IMR-90 (cell line): ENCODE measurements at regions not wholly inside any gene's neighbourhood (a gene's known extent, or its start where the extent isn't known, plus 50 kb on each side); places are given as distances from the start of the nearest gene placed in this dataset.

Experiments
- ATAC-seq: fragments of 200-7000 bp; cut with Tn5 transposase; 2 replicates; pipeline ENCODE4 v1.9.1; 2020; ENCODE audit warnings: low read depth, mild to moderate bottlenecking, moderate library complexity
- BruUV-seq: library from RNA; stranded (reverse); fragments of 400-500 nt; replicated peaks from 2 replicates; lab custom pipeline; 2021; lab: Mats Ljungman, UMichigan
- CTCF ChIA-PET: fragments of 300-600 bp; formaldehyde crosslinking; extraction: SDS; loops from one replicate; lab custom pipeline; 2021; ENCODE audit warnings: antibody characterized with exemption; lab: Yijun Ruan, JAX
- POLR2A ChIA-PET: fragments of 300-600 bp; sonication (Branson Sonifier 250); formaldehyde crosslinking; loops from one replicate; lab custom pipeline; 2022; ENCODE audit warnings: antibody characterized with exemption; ENCODE audit not compliant: unreplicated experiment; lab: Charles Lee
- DNase-seq: peaks from one replicate; pipeline ENCODE4 v3.0.0; 2013
- H2AFZ ChIP-seq: replicated peaks from 2 replicates; pipeline ENCODE3; 2013; ENCODE audit warnings: low read length, mild to moderate bottlenecking; ENCODE audit not compliant: poor library complexity
- H2AK5ac ChIP-seq: 2 replicates; pipeline ENCODE4 v1.6.1; 2013; ENCODE audit warnings: low read depth, low read length, inconsistent platforms
- H2AK9ac ChIP-seq: replicated peaks from 2 replicates; pipeline ENCODE3; 2013; ENCODE audit warnings: mild to moderate bottlenecking, low read depth, low read length, moderate library complexity; ENCODE audit not compliant: poor library complexity
- H2BK120ac ChIP-seq: 2 replicates; pipeline ENCODE4 v1.6.1; 2013; ENCODE audit warnings: low read depth, low read length, inconsistent platforms
- H2BK15ac ChIP-seq: 3 replicates; pipeline ENCODE4 v1.6.1; 2013; ENCODE audit warnings: low read depth, low read length, inconsistent platforms
- H2BK20ac ChIP-seq: 2 replicates; pipeline ENCODE4 v1.6.1; 2013; ENCODE audit warnings: low read depth, mild to moderate bottlenecking, inconsistent platforms, low read length, moderate library complexity
- H2BK5ac ChIP-seq: 2 replicates; pipeline ENCODE4 v1.6.1; 2013; ENCODE audit warnings: mild to moderate bottlenecking, low read depth, low read length, inconsistent platforms; ENCODE audit not compliant: poor library complexity, severe bottlenecking
- H3K14ac ChIP-seq: replicated peaks from 2 replicates; pipeline ENCODE4 v1.6.1; 2013; ENCODE audit warnings: low read depth, low read length, inconsistent platforms
- H3K18ac ChIP-seq: 2 replicates; pipeline ENCODE4 v1.6.1; 2013; ENCODE audit warnings: low read depth, low read length, control low read depth
- H3K23ac ChIP-seq: 2 replicates; pipeline ENCODE4 v1.6.1; 2013; ENCODE audit warnings: low read depth, low read length, inconsistent platforms
- H3K27ac ChIP-seq: 2 replicates; pipeline ENCODE4 v1.5.1; 2013; ENCODE audit warnings: mild to moderate bottlenecking, control low read depth, low read length; ENCODE audit not compliant: insufficient read depth
- H3K27me3 ChIP-seq: 2 replicates; pipeline ENCODE4 v1.6.1; 2013; ENCODE audit warnings: low read length; ENCODE audit not compliant: control insufficient read depth, insufficient read depth
- H3K36me3 ChIP-seq: 2 replicates; pipeline ENCODE4 v1.6.1; 2013; ENCODE audit warnings: low read length, mixed read lengths; ENCODE audit not compliant: control insufficient read depth, insufficient read depth
- H3K4ac ChIP-seq: 2 replicates; pipeline ENCODE4 v1.6.1; 2013; ENCODE audit warnings: low read depth, low read length, inconsistent platforms
- H3K4me1 ChIP-seq: 2 replicates; pipeline ENCODE4 v1.6.1; 2013; ENCODE audit warnings: low read length, mixed read lengths; ENCODE audit not compliant: control insufficient read depth, insufficient read depth
- H3K4me2 ChIP-seq: 2 replicates; pipeline ENCODE4 v1.6.1; 2013; ENCODE audit warnings: low read depth, mild to moderate bottlenecking, control low read depth, low read length, moderate library complexity
- H3K4me3 ChIP-seq: 2 replicates; pipeline ENCODE4 v1.5.1; 2013; ENCODE audit warnings: low read depth, mild to moderate bottlenecking, control low read depth, low read length, moderate library complexity; ENCODE audit not compliant: insufficient read depth
- H3K56ac ChIP-seq: 2 replicates; pipeline ENCODE4 v1.6.1; 2013; ENCODE audit warnings: low read length, inconsistent platforms; ENCODE audit not compliant: insufficient read depth; ENCODE audit errors: extremely low read depth
- H3K79me1 ChIP-seq, 2 experiments: 2 replicates each; pipeline ENCODE4 v1.6.1; 2013; ENCODE audit warnings: low read length in 2 of 2, inconsistent platforms in 1 of 2, low read depth in 1 of 2
- H3K9ac ChIP-seq: 2 replicates; pipeline ENCODE4 v1.6.1; 2013; ENCODE audit warnings: low read depth, low read length, control low read depth
- H3K9me1 ChIP-seq: 2 replicates; pipeline ENCODE4 v1.6.1; 2013; ENCODE audit warnings: low read length, inconsistent platforms; ENCODE audit not compliant: insufficient read depth
- H3K9me3 ChIP-seq: 2 replicates; pipeline ENCODE4 v1.6.1; 2013; ENCODE audit warnings: low read length; ENCODE audit not compliant: control insufficient read depth, insufficient read depth
- H4K20me1 ChIP-seq: 2 replicates; pipeline ENCODE4 v1.6.1; 2013; ENCODE audit warnings: low read length, inconsistent platforms; ENCODE audit not compliant: insufficient read depth
- H4K5ac ChIP-seq: 2 replicates; pipeline ENCODE4 v1.6.1; 2013; ENCODE audit warnings: mild to moderate bottlenecking, low read depth, low read length, control low read depth
- H4K8ac ChIP-seq, 2 experiments: 2 replicates each; pipeline ENCODE4 v1.6.1; 2013; ENCODE audit warnings: low read depth in 2 of 2, low read length in 2 of 2, control low read depth in 1 of 2, inconsistent platforms in 1 of 2
- H4K91ac ChIP-seq: 2 replicates; pipeline ENCODE4 v1.6.1; 2013; ENCODE audit warnings: low read depth, low read length, inconsistent platforms; ENCODE audit not compliant: insufficient read depth
- CEBPB ChIP-seq: IDR thresholded peaks from 2 replicates; pipeline ENCODE4 v1.6.1; 2012; ENCODE audit warnings: low read depth, low read length, improper control_type of control experiment
- CTCF ChIP-seq: conservative IDR thresholded peaks from 2 replicates; pipeline ENCODE4 v1.5.1; 2012; ENCODE audit warnings: mild to moderate bottlenecking, low read depth, low read length, improper control_type of control experiment
- MAZ ChIP-seq: IDR thresholded peaks from 2 replicates; pipeline ENCODE4 v1.6.1; 2012; ENCODE audit warnings: low read depth, mild to moderate bottlenecking, low read length, improper control_type of control experiment, moderate library complexity, borderline replicate concordance
- NFE2L2 ChIP-seq: fragments of 150-350 bp; IDR thresholded peaks from 2 replicates; pipeline ENCODE4 v1.6.1; 2016; ENCODE audit warnings: low read depth, mild to moderate bottlenecking, low read length
- RAD21 ChIP-seq: IDR thresholded peaks from 2 replicates; pipeline ENCODE4 v1.6.1; 2012; ENCODE audit warnings: low read length, improper control_type of control experiment
- RCOR1 ChIP-seq: IDR thresholded peaks from 2 replicates; pipeline ENCODE4 v1.6.1; 2012; ENCODE audit warnings: mild to moderate bottlenecking, low read length, improper control_type of control experiment; ENCODE audit not compliant: insufficient replicate concordance
- WGBS, 2 experiments: methylation state at CpG; one replicate each; pipeline versions ENCODE4 v1.1.5 to v1.1.7; 2013; ENCODE audit warnings: missing lambda C conversion rate in 2 of 2; ENCODE audit not compliant: insufficient read length in 1 of 2; ENCODE audit errors: extremely low coverage in 2 of 2; 5-methylcytosine and 5-hydroxymethylcytosine counted together
- dilution Hi-C: fragments of 300-500 bp; cut with HindIII; formaldehyde crosslinking; loops from one replicate; pipeline ENCODE4 v1.14.3; 2018; ENCODE audit warnings: low sequenced_read_pairs; ENCODE audit not compliant: unreplicated experiment
- in situ Hi-C: fragments of 300-500 bp; cut with MboI; formaldehyde crosslinking; loops from 3 replicates; pipeline ENCODE4 v1.14.3; 2019; ENCODE audit warnings: low sequenced_read_pairs, inconsistent platforms, mixed read lengths
- intact Hi-C: fragments of 100-400 bp; cut with micrococcal nuclease; formaldehyde crosslinking; loops from 2 replicates; pipeline ENCODE4 v1.10.0; 2022

- Histone ChIP-seq H2AK9ac (no peak overlapping the region), H2AFZ (no peak overlapping the region), H3K14ac (no peak overlapping the region), H3K4me2 (no peak overlapping the region), H4K8ac (no peak overlapping the region), H3K9me1 (no peaks in the 10 kb centered on the region), H3K27me3 (no peaks in the 10 kb centered on the region), H3K79me1 (no peaks in the 10 kb centered on the region), H2BK120ac (no peak overlapping the region), H3K9me3 (no peaks in the 10 kb centered on the region), H4K91ac (no peak overlapping the region), H3K4ac (no peak overlapping the region), H3K9ac (no peak overlapping the region), H3K4me3 (no peak overlapping the region), H2AK5ac (no peak overlapping the region), H2BK20ac (no peak overlapping the region), H2BK15ac (no peak overlapping the region), H2BK5ac (no peak overlapping the region), H4K20me1 (no peaks in the 10 kb centered on the region), H3K36me3 (no peaks in the 10 kb centered on the region), H3K18ac (no peak overlapping the region), H4K5ac (no peak overlapping the region), H3K4me1 (no peaks in the 10 kb centered on the region), H3K27ac (no peak overlapping the region), H3K56ac (no peak overlapping the region), H3K23ac (no peak overlapping the region)
- ChIA-PET CTCF (no interaction called here), POLR2A (no interaction called here)
- dilution Hi-C loops (no loop called here), intact Hi-C loops (loop anchor here (1.0 kb wide), 1 partner anchor 161 kb away; no protein-coding TSS in a partner anchor), in situ Hi-C loops (no loop called here)
- ATAC-seq (no peak), DNase-seq (peak; percentile 21)
- peak; percentile 36 for TF ChIP-seq CTCF
- TF ChIP-seq MAZ, result no peak
- no peak for TF ChIP-seq NFE2L2
- TF ChIP-seq RAD21, result peak; percentile 35
- no peak for TF ChIP-seq CEBPB
- no peak for TF ChIP-seq RCOR1
- no TSS peak for BruUV-seq
- WGBS, 2 experiments, result 14% methylated on average over 1 of the region's 2 CpGs; no CpG with 5 or more reads in 1 of the 2 experiments
These were observed 380.6 kb downstream of the TSN start for GRCh38 chr2:122136056-122136455.
